ENCODE measurements at regions not wholly inside any gene's neighbourhood (a gene's known extent, or its start where the extent isn't known, plus 50 kb on each side); places are given as distances from the start of the nearest gene placed in this dataset.
A peak's percentile ranks its signal among the peaks of the same experiment; 100 is the strongest.

- H3K4me3 ChIP-seq, result no peak overlapping the region
- H3K36me3 ChIP-seq, result no peaks in the 10 kb centered on the region
- peaks cover 9% of the 10 kb centered on the region for H3K4me1 ChIP-seq
- no peaks in the 10 kb centered on the region for H3K27me3 ChIP-seq (ENCODE audit: low read depth)
- TF ChIP-seq CTCF (IDR thresholded peaks at IDR 0.05), result no peak
- DNase-seq, result no peak
- no peaks in the 10 kb centered on the region for H3K9me3 ChIP-seq
- no peak overlapping the region for H3K27ac ChIP-seq
- intact Hi-C loops (cut with DNase I), result no loop called here
- ATAC-seq, result no peak
Observed at GRCh38 chr10:28836435-28836743, 159.1 kb downstream of the BAMBI start.

DNA sequence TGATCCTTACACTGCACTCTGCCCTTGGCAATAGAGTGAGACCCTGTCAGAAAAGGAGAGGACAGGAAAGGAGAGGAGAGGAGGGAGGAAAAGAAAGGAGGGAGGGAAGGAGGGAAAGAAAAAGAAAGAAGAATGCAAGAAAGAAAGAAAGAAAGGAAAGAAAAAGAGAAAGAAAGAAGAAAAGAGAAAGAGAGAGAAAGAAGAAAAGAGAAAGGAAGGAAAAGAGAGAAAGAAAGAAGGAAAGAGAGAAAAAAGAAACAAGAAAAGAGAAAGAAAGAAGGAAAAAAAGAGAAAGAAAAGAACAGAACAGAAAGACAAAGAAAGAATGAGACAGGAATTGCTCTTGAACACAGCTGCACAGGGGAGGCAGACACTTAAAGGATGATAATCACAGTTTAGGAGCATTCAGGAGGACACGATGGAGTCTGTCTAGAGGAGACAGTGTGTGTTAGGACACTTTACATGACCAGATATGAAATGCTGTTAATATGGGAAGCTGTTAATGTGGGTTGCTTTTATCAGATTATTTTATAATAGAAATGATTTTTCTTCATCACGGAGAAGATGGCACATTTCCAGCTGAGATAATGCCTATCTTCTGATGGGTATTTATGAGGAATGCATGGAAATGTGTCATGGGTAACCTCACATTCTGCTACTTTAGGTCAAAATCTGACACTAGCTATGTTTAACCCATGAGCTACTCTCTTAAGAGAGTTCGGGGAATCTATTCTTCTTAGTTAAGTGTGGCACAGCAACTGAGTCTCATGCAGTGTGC is 160.5 kb downstream of the BAMBI start:
- intact Hi-C loops (cut with DNase I), result no loop called here
- Histone ChIP-seq H3K27ac (no peak overlapping the region), H3K4me3 (no peak overlapping the region), H3K4me1 (peaks cover 9% of the 10 kb centered on the region), H3K27me3 (ENCODE audit: low read depth) (no peaks in the 10 kb centered on the region), H3K9me3 (no peaks in the 10 kb centered on the region), H3K36me3 (no peaks in the 10 kb centered on the region)
- ATAC-seq (no peak), DNase-seq (no peak)
- TF ChIP-seq CTCF (IDR thresholded peaks at IDR 0.05), result no peak

GRCh38 chr10:28838908-28839307 is 161.6 kb downstream of the BAMBI start:
- intact Hi-C loops (cut with DNase I), result no loop called here
- peaks cover 9% of the 10 kb centered on the region for H3K4me1 ChIP-seq
- ATAC-seq, result no peak
- H3K27ac ChIP-seq, result no peak overlapping the region
- H3K9me3 ChIP-seq, result no peaks in the 10 kb centered on the region
- DNase-seq, result no peak
- TF ChIP-seq CTCF (IDR thresholded peaks at IDR 0.05), result no peak
- H3K27me3 ChIP-seq (ENCODE audit: low read depth), result no peaks in the 10 kb centered on the region
- H3K36me3 ChIP-seq, result no peaks in the 10 kb centered on the region
- H3K4me3 ChIP-seq, result no peak overlapping the region

DNA sequence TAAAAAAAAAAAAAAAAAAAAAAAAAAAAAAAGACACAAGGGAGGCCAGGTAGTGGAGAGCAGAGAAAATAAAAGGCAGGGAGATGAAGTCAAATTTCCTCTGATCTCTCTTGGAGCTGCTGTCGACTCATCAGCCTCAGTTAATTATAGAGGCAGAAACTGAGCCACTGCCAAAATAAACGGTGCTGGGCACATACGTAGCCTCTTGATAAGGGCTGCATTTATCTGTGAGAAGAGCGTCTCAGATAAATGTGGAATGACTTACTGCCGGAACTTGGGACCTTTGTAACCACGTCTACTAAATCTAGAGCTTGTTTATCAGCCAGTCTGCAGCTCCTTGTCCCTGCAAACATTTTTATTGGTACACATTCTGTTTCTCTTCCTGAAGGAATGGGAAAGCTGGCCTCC is 162.3 kb downstream of the BAMBI start:
- ATAC-seq (peak; percentile 17 to 51), DNase-seq (no peak)
- intact Hi-C loops (cut with DNase I), result no loop called here
- H3K27me3 ChIP-seq (ENCODE audit: low read depth), result no peaks in the 10 kb centered on the region
- peaks cover 9% of the 10 kb centered on the region for H3K4me1 ChIP-seq
- no peak overlapping the region for H3K27ac ChIP-seq
- H3K4me3 ChIP-seq, result no peak overlapping the region
- no peak for TF ChIP-seq CTCF (IDR thresholded peaks at IDR 0.05)
- H3K9me3 ChIP-seq, result no peaks in the 10 kb centered on the region
- H3K36me3 ChIP-seq, result no peaks in the 10 kb centered on the region

DNA sequence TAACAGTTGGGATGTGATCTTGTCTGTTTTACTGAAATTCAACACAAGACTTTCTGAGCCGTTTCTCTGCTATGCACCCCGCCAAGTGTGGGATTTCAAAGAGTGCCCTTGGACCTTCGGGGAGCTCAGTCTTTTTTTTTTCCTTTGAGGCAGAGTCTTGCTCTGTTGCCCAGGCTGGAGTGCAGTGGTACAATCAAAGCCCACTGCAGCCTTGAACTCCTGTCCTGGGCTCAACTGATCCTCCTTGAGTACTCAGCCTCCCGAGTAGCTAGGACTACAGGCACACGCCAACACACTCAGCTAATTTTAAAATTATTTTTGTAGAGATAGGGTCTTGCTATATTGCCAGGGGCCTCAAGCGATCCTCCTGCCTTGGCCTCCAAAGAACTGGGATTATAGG is 162.9 kb downstream of the BAMBI start:
- intact Hi-C loops (cut with DNase I), result no loop called here
- no peak for DNase-seq
- Histone ChIP-seq H3K9me3 (no peaks in the 10 kb centered on the region), H3K27me3 (ENCODE audit: low read depth) (no peaks in the 10 kb centered on the region), H3K4me1 (peaks cover 9% of the 10 kb centered on the region), H3K27ac (no peak overlapping the region), H3K4me3 (no peak overlapping the region), H3K36me3 (no peaks in the 10 kb centered on the region)
- ATAC-seq, result no peak
- no peak for TF ChIP-seq CTCF (IDR thresholded peaks at IDR 0.05)
